ENCODE measurements at regions not wholly inside any gene's neighbourhood (a gene's known extent, or its start where the extent isn't known, plus 50 kb on each side); places are given as distances from the start of the nearest gene placed in this dataset.
"Not testable (repeated sequence)": the region's sequence is repeated elsewhere in the genome, so short reads cannot be mapped to it uniquely, and the experiment has no call there.

DNA sequence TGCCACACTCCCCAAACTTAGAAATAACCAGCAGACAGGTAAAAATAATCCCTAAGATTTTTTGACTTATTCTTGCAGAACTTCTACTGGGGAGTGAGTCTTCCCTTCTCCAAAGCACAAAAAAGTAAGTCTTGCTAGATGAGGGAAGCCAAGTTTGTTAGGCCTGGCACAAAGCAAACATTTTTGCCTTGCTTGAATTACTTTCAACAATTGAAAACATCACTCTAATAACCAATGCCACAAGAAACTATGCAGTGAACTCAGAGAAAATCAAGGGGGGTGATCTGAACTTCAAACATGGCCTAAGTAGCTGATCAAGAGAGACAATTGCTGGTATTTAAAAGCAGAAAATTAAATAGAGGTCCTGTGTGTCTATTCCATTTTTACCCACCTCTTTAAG, 123.6 kb upstream of the SLC1A3 start:
- ATAC-seq: no peak

DNA sequence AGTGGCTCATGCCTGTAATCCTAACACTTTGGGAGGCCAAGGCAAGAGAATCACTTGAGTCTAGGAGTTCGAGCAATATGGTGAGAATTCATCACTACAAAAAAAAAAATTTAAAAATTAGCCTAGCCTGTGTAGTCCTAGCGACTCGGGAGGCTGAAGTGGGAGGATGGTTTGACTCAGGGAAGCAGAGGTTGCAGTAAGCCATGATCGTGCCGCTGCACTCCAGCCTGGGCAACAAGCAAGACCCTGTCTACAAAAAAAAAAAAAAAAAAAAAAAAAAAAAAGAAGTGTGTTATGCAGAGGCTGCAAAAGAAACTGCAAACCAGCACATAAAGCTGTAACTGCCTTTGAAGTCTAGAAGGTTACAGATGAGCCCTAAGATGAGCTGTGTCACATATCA, 116.9 kb upstream of the SLC1A3 start:
- ATAC-seq: no peak

DNA sequence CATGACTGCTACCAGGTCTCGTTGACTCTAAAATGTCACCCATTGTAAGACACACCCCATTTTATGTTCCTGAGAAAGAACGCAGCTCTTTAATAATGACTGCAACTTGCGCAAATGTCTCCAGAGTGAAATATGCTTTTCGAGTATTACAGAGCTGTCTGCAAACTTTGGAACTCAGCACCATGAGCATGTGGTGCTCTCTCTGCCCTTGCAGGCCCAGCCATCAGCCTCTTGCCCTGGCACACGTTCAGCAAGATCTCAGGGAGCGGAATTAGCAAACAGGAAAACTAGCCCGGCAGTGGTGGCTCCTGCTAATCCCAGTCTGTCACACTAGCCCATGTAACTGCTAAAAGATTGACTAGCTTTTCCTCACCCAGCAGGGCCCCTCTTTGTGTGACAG, 114.5 kb upstream of the SLC1A3 start:
- peak; percentile 55 for ATAC-seq

DNA sequence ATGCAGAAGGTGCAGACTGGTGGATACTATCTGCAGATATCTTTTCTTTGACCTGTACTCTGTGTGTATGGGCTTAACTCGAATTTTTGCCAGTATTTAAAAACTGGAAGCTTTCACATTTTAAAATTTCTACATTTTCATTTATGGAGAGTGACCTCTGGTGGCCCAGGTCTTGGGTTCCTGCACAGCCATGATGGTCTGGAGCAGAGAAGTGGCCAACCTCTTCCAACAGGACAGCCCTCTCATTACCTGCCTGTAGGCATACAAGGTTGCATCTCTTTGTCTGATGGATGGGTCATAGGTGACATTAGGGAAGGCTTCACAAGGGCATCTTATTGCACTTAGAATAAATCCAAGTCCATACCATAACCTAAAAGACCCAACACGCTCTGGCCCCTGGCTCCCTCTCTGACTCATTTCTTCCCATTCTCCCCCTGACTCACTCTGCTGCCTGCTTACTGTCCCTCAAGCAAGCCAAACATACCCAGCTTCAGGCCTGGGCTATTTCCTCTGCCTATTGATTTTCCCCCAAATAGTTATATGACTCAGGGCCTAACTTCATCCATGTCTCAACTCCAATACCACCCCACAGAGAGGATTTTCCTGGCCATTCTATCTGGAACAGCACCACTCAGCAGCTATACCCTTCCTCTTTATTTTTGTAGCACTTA, 113.3 kb upstream of the SLC1A3 start:
- ATAC-seq: peak; percentile 11

DNA sequence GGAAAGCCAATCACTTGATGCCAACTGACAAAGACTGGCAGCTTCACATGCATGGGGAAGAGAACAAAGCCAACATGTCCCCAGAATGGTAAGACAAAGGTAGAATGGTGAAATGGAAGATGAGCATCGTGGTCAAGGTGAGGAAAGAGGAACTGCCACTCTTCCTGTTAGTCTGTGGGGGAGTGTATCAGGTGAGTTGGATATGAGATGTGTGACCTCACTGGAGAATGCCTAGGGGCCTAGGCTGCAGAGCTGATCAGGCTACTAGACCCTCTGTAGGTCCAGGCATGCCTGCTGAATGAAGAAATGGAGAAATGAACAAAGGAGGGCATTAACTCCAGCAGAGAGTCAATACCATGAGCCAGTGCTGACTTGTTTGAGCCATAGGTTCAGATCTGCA, 112.4 kb upstream of the SLC1A3 start:
- ATAC-seq: peak; percentile 20

DNA sequence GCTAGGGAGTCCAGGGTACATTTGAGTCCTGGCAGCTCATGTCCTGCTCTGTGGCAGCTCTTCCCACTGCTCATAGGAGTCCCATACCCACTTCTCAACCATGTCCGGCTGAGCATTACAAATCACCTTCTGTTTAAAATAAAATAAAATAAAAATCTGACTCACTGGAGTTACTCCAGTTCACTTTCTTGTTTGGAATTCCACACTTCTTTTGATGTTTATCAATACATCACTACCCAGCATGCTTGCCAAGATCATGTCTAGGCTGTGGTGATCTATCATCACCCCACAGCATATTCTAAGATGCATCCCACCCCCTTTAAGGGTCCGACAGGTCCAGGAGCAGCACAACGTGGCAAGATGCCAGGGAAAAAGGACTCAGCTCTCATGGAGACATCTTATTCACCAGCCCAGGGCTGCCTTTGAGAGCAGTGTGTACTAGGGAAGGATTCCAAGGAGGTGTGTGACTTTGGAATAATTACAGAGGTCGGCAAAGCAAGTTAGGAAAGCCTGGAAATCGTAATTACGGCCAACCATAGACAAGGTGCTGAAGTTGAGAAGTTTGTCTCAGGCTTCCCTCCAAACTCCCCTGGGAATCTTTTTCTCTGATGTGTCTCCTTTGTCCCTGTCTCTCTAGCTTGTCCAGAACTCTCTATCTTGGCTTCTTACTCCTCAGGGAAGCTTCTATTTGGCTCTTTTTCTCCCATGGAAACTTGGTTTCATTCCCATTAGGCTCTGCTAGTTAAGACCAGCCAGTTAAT, 111.4 kb upstream of the SLC1A3 start:
- no peak for ATAC-seq

DNA sequence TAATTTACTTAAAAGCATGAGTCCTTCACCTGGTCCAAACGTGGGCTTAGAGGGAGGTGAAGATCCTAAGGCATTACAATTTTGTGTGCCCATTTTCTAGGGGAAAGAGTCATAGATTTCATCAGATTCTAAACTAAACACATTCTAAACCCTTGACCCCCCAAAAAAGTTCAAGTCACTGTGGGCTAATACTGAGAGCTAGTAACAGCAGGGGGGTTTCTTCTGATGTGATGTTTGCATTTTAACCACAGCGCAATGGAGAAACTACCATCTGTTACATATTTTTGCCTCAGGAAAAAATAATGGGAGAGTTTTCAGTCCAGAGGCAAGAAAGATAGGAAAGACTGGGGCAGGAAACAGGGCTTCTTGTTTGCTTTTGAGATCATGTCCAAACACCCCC, 110.8 kb upstream of the SLC1A3 start:
- no peak for ATAC-seq

DNA sequence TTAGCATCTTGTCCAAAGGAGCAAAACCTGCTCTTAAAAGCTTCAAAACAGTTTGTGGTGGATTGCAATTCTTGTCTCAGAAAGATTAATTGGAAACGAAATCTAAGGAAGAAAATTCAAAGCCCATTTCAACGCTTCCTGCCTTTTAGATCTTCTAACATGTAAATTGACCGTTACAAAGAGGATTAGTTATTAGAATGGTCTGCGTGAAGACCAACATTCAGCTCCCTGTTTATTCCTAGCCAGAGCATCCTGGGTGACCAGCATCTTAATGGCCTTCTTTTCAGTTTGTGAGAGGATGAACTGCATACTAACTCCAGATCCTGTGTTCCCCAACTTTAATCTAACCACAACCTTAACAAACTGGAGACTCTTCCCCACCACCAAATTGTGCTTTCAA, 109.9 kb upstream of the SLC1A3 start:
- ATAC-seq: no peak

DNA sequence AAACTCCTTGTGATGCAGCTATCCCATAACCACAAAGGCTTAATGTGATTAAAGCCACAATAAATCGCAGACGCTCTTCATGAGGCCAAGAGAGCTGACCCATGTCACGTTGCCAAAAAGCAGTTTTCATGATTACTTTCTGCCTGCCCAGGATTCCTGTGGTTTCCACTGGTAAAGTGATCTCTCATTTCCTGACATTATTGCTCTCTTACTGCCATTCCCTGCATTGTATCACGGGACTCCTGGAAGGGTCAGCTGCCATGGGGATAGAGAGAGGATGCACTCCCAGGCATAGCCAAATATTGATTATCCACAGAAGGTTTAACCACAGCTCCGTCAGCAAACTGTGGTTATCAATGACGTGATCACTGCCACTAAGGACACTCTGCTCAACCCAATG, 103.8 kb upstream of the SLC1A3 start:
- no peak for ATAC-seq

DNA sequence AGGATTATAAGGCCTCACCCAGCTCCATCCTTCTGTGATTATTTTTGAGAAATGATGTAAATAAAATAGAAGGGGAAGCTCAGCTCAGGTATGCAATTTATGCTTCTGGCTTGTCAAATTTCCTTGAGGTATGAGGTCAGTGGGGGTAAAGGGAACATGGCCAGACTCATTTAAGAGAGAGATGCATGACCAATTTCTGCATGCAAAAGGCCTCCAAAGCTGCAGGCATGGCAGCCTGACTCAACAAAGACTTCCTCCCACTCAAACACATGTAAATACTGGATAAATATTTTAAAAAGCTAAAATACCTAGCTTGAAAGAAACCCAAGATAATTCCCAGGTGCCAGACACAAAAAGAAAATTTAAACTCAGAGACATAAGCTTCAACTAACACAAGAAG, 101.4 kb upstream of the SLC1A3 start:
- no peak for ATAC-seq

DNA sequence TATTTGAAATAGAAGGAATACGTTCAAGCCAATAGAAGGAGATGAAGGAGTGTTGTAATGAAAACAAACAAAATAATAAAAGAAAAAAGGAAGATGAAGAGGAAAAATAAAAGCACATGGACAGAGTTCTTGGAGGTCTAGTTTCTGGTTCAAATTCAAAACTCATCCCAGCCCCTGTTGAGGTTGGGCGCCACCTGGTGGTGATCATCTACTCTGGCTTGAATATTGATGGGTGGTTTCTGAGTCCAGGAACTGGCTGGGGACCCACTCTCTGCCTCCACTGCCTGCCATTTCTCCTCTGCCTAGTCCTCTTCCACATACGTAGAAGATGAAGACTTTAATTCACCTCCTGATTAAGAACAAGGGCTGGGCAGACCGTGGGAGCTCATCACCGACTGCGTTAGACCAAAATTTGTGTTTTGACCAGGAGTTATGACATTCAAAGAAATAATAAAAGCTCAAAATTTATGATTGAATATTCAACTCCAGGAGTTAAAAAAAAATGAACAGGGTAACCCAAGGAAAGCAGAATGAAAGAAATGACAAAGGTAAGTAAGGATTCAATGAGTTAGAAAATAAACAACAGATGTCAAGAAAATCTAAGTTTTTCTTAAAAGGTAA, 99.0 kb upstream of the SLC1A3 start:
- peak; percentile 71 for ATAC-seq

DNA sequence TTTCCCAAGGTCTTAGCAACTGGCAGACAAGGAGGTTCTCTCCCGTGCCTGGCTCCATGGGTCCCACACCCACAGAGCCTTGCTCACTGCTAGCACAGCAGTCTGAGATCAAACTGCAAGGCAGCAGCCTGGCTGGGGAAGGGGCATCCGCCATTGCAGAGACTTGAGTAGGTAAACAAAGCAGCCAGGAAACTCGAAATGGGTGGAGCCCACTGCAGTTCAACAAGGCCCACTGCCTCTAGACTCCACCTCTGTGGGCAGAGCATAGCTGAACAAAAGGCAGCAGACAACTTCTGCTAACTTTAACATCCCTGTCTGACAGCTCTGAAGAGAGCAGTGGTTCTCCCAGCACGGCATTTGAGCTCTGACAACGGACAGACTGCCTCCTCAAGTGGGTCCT, 98.1 kb upstream of the SLC1A3 start:
- ATAC-seq: not testable (repeated sequence)

DNA sequence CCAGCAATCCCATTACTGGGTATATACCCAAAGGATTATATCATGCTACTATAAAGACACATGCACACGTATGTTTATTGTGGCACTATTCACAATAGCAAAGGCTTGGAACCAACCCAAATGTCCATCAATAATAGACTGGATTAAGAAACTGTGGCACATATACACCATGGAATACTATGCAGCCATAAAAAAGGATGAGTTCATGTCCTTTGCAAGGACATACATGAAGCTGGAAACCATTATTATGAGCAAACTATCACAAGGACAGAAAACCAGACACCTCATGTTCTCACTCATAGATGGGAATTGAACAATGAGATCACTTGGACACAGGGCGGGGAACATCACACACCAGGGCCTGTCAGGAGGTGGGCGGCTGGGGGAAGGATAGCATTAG, 92.8 kb upstream of the SLC1A3 start:
- ATAC-seq: not testable (repeated sequence)

DNA sequence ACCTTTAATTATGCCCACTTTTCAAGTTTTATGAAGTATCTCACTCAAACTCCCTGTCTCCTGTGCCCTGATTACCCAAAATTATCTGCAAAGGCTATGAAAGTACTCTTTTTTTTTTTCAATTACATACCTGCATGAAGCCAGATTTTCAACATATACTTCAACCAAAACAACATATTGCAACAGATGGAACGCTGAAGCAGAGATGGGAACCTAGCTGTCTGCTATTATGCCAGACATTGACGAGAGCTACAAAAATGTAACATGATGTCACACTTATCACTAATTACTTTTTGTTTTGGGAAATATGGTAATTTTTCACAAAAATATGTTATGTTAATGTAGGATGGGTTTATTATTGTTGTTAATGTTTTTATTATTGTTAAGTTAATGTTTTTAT, 86.5 kb upstream of the SLC1A3 start:
- no peak for ATAC-seq

DNA sequence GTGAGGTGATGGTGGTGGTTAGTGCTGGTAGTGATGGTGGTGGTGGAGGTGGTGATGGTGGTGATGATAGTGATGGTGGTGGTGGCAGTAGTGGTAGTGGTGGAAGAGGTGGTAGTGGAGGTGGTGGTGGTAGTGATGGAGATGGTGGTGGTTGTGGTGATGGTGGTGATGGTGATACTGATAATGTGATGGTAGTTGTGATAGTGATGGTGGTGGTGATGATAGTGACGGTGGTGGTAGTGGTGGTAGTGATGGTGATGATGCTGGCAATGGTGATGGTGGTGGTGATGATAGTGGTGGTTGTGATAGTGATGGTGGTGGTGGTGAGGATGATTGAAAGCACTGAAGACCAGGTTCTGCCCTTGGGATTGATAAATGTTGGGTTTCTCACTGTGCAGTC, 85.2 kb upstream of the SLC1A3 start:
- no peak for ATAC-seq

DNA sequence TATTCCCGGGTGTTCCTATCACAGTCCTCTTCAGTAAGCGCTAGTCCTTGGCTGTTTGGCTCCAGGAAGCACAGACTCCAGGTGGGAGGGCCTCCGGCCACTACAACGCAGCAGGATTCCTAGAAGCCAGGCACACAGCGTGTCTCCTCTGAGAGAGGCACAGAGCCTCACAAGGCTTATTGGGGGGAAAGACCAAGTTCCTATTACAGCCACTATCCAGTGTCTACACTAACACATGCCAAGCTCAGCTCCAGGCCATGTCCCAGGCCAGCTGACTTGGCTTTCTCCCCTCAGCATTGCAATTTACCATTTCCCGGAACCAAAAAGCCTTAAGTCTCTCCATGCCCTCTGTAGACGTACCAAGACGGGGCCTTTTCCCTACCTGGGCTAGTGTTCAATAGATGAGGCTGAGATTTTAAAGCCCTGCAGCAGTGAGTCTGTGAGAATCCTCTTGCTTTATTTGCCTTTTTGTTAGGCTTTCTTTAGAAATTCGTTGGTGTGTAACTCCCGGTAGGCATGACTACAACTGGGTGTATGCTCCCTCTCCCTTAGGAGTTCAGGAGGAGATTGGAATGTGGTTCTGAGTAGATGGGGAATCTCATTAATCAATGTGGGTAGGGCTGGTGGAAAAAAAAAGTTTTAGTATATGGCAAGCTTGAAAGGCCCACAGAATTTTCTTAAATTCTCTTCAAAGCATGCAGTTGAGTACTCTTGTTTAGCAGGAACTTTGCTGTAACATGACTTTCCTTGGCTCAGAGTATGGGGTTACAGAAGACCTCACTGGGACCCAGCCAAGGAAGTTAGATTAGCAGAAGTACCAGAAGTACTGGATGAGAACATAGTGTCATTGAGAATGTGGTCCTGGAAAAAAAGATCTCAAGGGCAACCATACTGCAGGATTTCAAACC, 84.3 kb upstream of the SLC1A3 start:
- ATAC-seq: peak; percentile 60

DNA sequence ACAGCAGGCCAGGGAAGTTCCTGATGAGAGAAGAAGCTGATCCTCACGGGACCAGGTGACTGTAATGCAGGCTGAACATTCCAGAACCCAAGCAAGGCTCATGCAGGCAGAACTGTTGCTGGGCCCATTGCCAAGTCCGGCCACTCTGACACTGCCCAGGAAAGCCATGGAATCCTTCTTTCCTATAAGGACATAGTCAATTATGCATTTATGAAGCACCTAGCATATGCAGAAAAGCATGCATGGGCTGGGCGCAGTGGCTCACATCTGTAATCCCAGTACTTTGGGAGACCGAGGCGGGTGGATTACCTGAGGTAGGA, 83.7 kb upstream of the SLC1A3 start:
- ATAC-seq: no peak

DNA sequence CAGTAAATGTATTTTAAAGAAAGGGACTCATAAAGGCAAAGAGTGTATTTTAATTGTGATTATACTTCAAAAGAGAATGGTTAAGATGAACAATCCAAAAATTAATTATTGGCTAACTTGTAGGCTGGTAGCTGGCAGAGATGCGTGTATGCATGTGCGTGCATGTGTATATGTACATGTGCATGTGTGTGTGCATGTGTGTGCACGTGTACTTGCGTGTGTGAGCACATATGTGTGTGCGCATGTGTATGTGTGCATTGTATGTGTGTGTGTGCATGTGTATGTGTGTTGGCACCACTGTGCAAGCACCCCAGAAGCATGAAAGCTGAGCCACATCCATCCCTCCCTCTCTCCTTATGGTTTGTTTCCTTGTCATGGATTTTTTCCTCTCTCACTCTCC, 83.0 kb upstream of the SLC1A3 start:
- no peak for ATAC-seq

DNA sequence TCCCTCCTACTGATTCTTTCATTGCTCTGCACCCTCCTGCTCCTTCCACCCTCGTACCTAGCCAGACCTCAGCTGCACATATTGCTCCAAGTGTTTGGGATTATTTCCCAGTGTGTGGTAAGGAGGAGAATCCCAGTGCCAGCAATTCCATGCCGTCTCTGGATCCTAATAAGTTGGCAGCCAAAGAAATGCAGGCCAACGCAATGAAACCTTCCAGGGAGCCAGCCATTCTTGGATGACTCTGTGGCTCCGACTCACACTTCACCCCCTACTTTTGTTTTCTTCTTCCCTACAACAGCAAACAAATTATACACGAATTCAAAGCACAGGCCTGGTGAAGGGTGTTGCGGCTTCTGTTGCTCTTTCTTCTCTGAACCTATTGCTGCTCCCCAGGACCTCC, 82.5 kb upstream of the SLC1A3 start:
- no peak for ATAC-seq

DNA sequence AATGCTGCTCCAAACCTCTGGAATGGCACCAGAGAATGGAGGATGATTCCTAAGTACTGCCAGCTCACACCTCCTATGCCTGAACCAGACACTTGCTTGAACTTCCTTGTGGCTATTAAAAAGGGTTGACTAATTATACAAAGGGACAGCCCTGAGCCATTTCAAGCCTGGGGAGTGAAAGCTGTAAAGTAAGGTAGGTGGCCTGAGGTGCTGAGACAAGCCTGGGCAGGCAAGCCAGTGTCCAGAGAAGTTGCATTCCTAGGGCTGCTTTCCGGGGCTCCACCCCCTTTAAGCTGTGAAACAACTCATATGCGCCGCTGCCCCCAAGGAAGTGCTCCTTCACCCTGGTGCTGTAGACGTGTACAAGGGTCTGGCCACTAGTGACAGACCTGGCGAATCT, 79.9 kb upstream of the SLC1A3 start:
- peak; percentile 78 for ATAC-seq

DNA sequence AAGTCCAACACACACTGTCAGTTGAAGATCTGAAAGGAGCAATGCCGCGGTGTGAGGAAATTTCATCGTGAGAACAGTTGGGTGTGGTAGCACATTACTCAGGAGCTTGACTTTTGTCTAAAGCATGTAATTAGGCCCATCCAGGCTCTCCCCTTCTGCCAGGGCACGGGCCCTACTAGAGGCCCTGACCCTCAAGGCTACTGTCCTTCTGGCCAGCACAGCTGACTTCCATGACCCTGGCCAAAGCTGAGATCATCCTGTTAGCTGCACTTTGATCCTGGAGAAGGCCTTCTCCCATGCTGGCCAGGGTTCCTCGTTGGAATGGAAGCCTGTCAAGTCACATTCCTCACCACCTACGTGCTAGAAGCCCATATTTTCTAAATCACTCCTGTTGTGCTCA, 77.8 kb upstream of the SLC1A3 start:
- peak; percentile 63 for ATAC-seq

DNA sequence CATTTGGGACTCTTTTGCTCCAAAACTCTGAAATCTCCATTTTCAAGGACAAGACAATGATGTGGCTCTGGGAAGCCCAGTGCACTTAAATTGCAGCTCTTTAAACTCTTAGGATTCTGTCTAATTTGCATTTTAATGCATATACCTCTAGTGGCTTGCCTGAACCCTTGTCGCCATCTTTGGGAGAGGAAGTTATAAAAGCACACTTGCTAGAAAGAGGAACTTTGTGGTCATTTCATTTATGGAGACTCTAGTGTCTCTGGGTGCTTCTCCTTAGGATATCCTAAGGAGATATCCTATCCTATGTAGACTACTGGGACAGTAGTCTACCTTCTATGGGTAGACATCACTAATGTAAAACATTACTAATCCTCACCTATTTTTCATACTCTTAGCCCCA, 77.3 kb upstream of the SLC1A3 start:
- ATAC-seq: no peak

DNA sequence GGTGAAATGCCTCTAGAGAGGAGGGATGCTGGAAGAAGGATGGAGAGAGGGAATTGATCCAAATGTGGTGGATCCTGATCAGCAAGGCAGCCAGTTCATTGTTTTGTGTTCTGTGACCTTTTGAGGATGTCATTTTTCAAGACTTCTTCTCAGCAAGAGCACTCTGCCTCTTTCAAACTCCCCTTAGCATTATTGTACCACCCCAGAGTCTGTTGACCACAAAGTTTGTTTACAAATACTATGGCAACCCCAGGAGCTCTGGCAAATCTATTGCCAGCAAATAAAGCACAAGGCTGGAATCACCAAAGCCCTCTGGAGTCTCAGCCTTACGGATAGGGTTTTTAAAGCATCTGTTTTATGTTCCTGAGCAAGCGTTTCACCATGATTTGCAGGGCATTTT, 76.2 kb upstream of the SLC1A3 start:
- ATAC-seq: no peak
